GM12878 (cell line): ENCODE measurements at regions not wholly inside any gene's neighbourhood (a gene's known extent, or its start where the extent isn't known, plus 50 kb on each side); places are given as distances from the start of the nearest gene placed in this dataset.

Experiments used
- ATAC-seq: fragments of 200-7000 bp; cut with Tn5 transposase; 3 replicates; pipeline ENCODE4 v1.9.1; 2020; ENCODE audit warnings: mild to moderate bottlenecking, moderate library complexity
- BruUV-seq: library from RNA; stranded (reverse); fragments of 400-500 nt; replicated peaks from 2 replicates; lab custom pipeline; 2021; lab: Mats Ljungman, UMichigan
- CTCF ChIA-PET: fragments of 300-600 bp; sonication (Branson Sonifier 250); formaldehyde crosslinking; extraction: SDS; loops from one replicate; lab custom pipeline; 2021; ENCODE audit warnings: inconsistent platforms; lab: Yijun Ruan, JAX
- POLR2A ChIA-PET: fragments of 350-600 bp; formaldehyde crosslinking; extraction: SDS; loops from one replicate; lab custom pipeline; 2021; ENCODE audit warnings: inconsistent platforms; lab: Charles Lee
- RAD21 ChIA-PET: fragments of 300-600 bp; sonication (Branson Sonifier 250); formaldehyde crosslinking; loops from one replicate; lab custom pipeline; 2023; ENCODE audit warnings: antibody characterized with exemption; ENCODE audit not compliant: unreplicated experiment; lab: Charles Lee
- SMC1A ChIA-PET: fragments of 300-600 bp; sonication (Branson Sonifier 250); formaldehyde crosslinking; loops from one replicate; lab custom pipeline; 2023; ENCODE audit not compliant: unreplicated experiment, uncharacterized antibody; lab: Charles Lee
- DNase-seq: peaks from one replicate; pipeline ENCODE4 v3.0.0-alpha.2; 2011; ENCODE audit warnings: low read depth, low spot score
- FAIRE-seq: peaks from 3 replicates; lab custom pipeline; 2011; peaks lifted over from hg19 to GRCh38; lab: Jason Lieb, UNC
- H2AFZ ChIP-seq: 2 replicates; pipeline ENCODE4 v1.6.0; 2011; ENCODE audit warnings: low read depth, low read length, control low read depth; ENCODE audit not compliant: control insufficient read depth
- H3K27ac ChIP-seq: 2 replicates; pipeline ENCODE4 v1.5.1; 2011; ENCODE audit warnings: control low read depth; ENCODE audit not compliant: control insufficient read depth, insufficient read depth
- H3K27me3 ChIP-seq, 2 experiments: replicated peaks in 1 of 2; 2 replicates each; pipeline versions ENCODE4 v1.6.0 to v1.6.1; 2011; ENCODE audit warnings: low read length in 1 of 2; ENCODE audit not compliant: control insufficient read depth in 2 of 2, insufficient read depth in 2 of 2
- H3K36me3 ChIP-seq, 2 experiments: 2 replicates each; pipeline ENCODE4 v1.5.1; 2011; ENCODE audit warnings: low read length in 1 of 2; ENCODE audit not compliant: control insufficient read depth in 2 of 2, insufficient read depth in 2 of 2
- H3K4me1 ChIP-seq: 2 replicates; pipeline ENCODE4 v1.6.1; 2011; ENCODE audit warnings: mild to moderate bottlenecking, low read length, moderate library complexity, mixed read lengths; ENCODE audit not compliant: control insufficient read depth, insufficient read depth
- H3K4me2 ChIP-seq: 2 replicates; pipeline ENCODE4 v1.6.0; 2011; ENCODE audit warnings: control low read depth; ENCODE audit not compliant: control insufficient read depth, insufficient read depth
- H3K4me3 ChIP-seq: fragments of 200-600 bp; sonication (generic); 2 replicates; pipeline ENCODE4 v1.5.1; 2016
- H3K79me2 ChIP-seq: 2 replicates; pipeline ENCODE4 v1.6.0; 2011; ENCODE audit warnings: low read length; ENCODE audit not compliant: control insufficient read depth, insufficient read depth
- H3K9ac ChIP-seq: 2 replicates; pipeline ENCODE4 v1.8.0; 2011; ENCODE audit warnings: low read length, control low read depth, mixed read lengths; ENCODE audit not compliant: control insufficient read depth, insufficient read depth
- H3K9me3 ChIP-seq: replicated peaks from 3 replicates; pipeline ENCODE4 v1.5.1; 2011; ENCODE audit warnings: mild to moderate bottlenecking, low read length; ENCODE audit not compliant: control insufficient read depth, insufficient read depth
- H4K20me1 ChIP-seq: 2 replicates; pipeline ENCODE4 v1.6.0; 2011; ENCODE audit not compliant: control insufficient read depth, insufficient read depth
- LARP7 ChIP-seq: fragments of 450-650 bp; IDR thresholded peaks from 2 replicates; pipeline ENCODE4 v1.6.1; 2017; ENCODE audit warnings: mild to moderate bottlenecking
- SKIL ChIP-seq: fragments of 450-650 bp; IDR thresholded peaks from 2 replicates; pipeline ENCODE4 v1.6.1; 2017; ENCODE audit warnings: mild to moderate bottlenecking, low read depth, inconsistent platforms; ENCODE audit not compliant: poor library complexity, severe bottlenecking
- SMARCA5 ChIP-seq: fragments of 450-650 bp; IDR thresholded peaks from 2 replicates; pipeline ENCODE4 v1.6.1; 2017; ENCODE audit warnings: mild to moderate bottlenecking
- SRF ChIP-seq, 2 experiments: IDR thresholded peaks; 2 replicates each; pipeline ENCODE4 v1.6.1; 2011; ENCODE audit warnings: low read depth in 2 of 2, low read length in 2 of 2, mild to moderate bottlenecking in 1 of 2, moderate library complexity in 1 of 2
- WGBS: methylation state at CpG from one replicate; pipeline ENCODE4 v1.1.6; 2016; ENCODE audit warnings: low lambda C conversion rate; ENCODE audit not compliant: insufficient replicate concordance, insufficient coverage; ENCODE audit errors: missing lambda C conversion rate; 5-methylcytosine and 5-hydroxymethylcytosine counted together
- in situ Hi-C: fragments of 300-500 bp; cut with MboI; formaldehyde crosslinking; loops from 9 replicates; pipeline ENCODE4 v1.14.3; 2018; ENCODE audit warnings: mixed read lengths
- intact Hi-C: fragments of 100-400 bp; cut with micrococcal nuclease; formaldehyde crosslinking; loops from one replicate; pipeline ENCODE4 v1.14.2; 2022; ENCODE audit not compliant: unreplicated experiment
- TF ChIP-seq, protein P1 (sequence below), 3 experiments: IDR thresholded peaks in 2 of 3; conservative IDR thresholded peaks in 1 of 3; 2 replicates each; pipeline ENCODE4 v1.5.1; 2011; ENCODE audit warnings: low read depth in 3 of 3, low read length in 3 of 3, mild to moderate bottlenecking in 3 of 3, control low read depth in 2 of 3, moderate library complexity in 2 of 3, inconsistent platforms in 1 of 3, mixed read lengths in 1 of 3; ENCODE audit not compliant: control insufficient read depth in 2 of 3, insufficient read depth in 1 of 3; ENCODE audit errors: extremely low read depth in 1 of 3
- TF ChIP-seq, protein P2 (sequence below): fragments of 450-650 bp; IDR thresholded peaks from 2 replicates; pipeline ENCODE4 v1.6.1; 2016; ENCODE audit warnings: mild to moderate bottlenecking, moderate library complexity, borderline replicate concordance

GRCh38 chr5:97544240-97544639 is 361.2 kb upstream of the RIOK2 start:
- DNase-seq (no peak), FAIRE-seq (no peak), ATAC-seq (no peak)
- in situ Hi-C loops (no loop called here), intact Hi-C loops (loop anchor here (10.0 kb wide), 2 partner anchors 381 to 1281 kb away; no protein-coding TSS in a partner anchor)
- Histone ChIP-seq H3K4me1 (peaks cover 11% of the 10 kb centered on the region), H3K9me3 (peaks cover 3% of the 10 kb centered on the region; the same call in 2 of the 3 replicates), H3K4me2 (no peak overlapping the region), H3K9ac (no peak overlapping the region), H2AFZ (no peak overlapping the region), H3K4me3 (no peak overlapping the region), H4K20me1 (no peaks in the 10 kb centered on the region), H3K36me3 (no peaks in the 10 kb centered on the region), H3K27ac (no peak overlapping the region), H3K79me2 (no peaks in the 10 kb centered on the region), H3K27me3 (no peaks in the 10 kb centered on the region)
- ChIA-PET CTCF (interaction anchor here (4.8 kb wide), 1 partner anchor 10 kb away, joined by 33 read pairs; no protein-coding TSS in a partner anchor), POLR2A (no interaction called here), RAD21 (no interaction called here), SMC1A (interaction anchor here (1.1 to 1.3 kb wide), 2 partner anchors 11 to 15 kb away, joined by 4 to 7 read pairs; no protein-coding TSS in a partner anchor)
- WGBS, result 55% methylated on average over 3 of the region's 3 CpGs
- TF ChIP-seq, protein P1, sequence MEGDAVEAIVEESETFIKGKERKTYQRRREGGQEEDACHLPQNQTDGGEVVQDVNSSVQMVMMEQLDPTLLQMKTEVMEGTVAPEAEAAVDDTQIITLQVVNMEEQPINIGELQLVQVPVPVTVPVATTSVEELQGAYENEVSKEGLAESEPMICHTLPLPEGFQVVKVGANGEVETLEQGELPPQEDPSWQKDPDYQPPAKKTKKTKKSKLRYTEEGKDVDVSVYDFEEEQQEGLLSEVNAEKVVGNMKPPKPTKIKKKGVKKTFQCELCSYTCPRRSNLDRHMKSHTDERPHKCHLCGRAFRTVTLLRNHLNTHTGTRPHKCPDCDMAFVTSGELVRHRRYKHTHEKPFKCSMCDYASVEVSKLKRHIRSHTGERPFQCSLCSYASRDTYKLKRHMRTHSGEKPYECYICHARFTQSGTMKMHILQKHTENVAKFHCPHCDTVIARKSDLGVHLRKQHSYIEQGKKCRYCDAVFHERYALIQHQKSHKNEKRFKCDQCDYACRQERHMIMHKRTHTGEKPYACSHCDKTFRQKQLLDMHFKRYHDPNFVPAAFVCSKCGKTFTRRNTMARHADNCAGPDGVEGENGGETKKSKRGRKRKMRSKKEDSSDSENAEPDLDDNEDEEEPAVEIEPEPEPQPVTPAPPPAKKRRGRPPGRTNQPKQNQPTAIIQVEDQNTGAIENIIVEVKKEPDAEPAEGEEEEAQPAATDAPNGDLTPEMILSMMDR (IDR thresholded peaks at IDR 0.05 in 2 of 3, conservative IDR thresholded peaks at IDR 0.05 in 1 of 3; ENCODE audit: control insufficient read depth in 2 of 3, extremely low read depth in 1 of 3, insufficient read depth in 1 of 3, low read depth in 3 of 3, low read length in 3 of 3), result no peak
- TF ChIP-seq SMARCA5 (no peak), SKIL (no peak), LARP7 (no peak), SRF (IDR thresholded peaks at IDR 0.05; ENCODE audit: low read depth in 2 of 2, low read length in 2 of 2) (no peak)
- TF ChIP-seq, protein P2, sequence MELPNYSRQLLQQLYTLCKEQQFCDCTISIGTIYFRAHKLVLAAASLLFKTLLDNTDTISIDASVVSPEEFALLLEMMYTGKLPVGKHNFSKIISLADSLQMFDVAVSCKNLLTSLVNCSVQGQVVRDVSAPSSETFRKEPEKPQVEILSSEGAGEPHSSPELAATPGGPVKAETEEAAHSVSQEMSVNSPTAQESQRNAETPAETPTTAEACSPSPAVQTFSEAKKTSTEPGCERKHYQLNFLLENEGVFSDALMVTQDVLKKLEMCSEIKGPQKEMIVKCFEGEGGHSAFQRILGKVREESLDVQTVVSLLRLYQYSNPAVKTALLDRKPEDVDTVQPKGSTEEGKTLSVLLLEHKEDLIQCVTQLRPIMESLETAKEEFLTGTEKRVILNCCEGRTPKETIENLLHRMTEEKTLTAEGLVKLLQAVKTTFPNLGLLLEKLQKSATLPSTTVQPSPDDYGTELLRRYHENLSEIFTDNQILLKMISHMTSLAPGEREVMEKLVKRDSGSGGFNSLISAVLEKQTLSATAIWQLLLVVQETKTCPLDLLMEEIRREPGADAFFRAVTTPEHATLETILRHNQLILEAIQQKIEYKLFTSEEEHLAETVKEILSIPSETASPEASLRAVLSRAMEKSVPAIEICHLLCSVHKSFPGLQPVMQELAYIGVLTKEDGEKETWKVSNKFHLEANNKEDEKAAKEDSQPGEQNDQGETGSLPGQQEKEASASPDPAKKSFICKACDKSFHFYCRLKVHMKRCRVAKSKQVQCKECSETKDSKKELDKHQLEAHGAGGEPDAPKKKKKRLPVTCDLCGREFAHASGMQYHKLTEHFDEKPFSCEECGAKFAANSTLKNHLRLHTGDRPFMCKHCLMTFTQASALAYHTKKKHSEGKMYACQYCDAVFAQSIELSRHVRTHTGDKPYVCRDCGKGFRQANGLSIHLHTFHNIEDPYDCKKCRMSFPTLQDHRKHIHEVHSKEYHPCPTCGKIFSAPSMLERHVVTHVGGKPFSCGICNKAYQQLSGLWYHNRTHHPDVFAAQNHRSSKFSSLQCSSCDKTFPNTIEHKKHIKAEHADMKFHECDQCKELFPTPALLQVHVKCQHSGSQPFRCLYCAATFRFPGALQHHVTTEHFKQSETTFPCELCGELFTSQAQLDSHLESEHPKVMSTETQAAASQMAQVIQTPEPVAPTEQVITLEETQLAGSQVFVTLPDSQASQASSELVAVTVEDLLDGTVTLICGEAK, result no peak
- BruUV-seq, result no TSS peak
